ENCODE measurements at regions not wholly inside any gene's neighbourhood (a gene's known extent, or its start where the extent isn't known, plus 50 kb on each side); places are given as distances from the start of the nearest gene placed in this dataset.

DNA sequence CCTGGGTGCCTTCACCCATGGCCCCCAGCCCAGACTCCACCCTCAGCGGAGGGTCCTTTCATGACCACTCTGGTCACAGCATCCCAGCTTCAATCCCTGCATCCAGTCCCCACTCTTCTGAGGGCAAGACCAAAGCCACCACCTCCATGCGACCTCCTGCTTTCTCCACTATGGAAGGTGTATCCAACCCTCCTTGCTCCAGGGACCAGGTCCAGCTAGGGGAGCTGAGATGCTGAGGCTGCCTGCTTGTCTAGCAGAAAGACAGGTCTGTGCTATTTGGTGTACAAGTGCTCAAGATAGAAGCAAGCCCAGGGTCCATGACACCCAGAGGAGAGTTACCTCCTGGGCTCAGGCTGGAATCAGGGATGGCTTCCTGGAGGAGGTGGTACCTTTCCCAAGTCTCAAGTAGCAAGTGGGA lies 73.8 kb upstream of the RAB6C start:
- Histone ChIP-seq H3K36me3 (ENCODE audit: control insufficient read depth in 2 of 2, insufficient read depth in 2 of 2, low read length in 1 of 2) (no peaks in the 10 kb centered on the region), H3K27me3 (ENCODE audit: control insufficient read depth in 2 of 2, insufficient read depth in 1 of 2, low read length in 1 of 2) (no peaks in the 10 kb centered on the region), H3K4me1 (ENCODE audit: control insufficient read depth in 2 of 2, insufficient read depth in 2 of 2, low read length in 2 of 2) (no peaks in the 10 kb centered on the region), H3K9me3 (ENCODE audit: control insufficient read depth in 2 of 2, insufficient read depth in 1 of 2, low read length in 1 of 2) (no peaks in the 10 kb centered on the region), H3K4me3 (ENCODE audit: low read length in 2 of 2) (no peak overlapping the region), H3K27ac (ENCODE audit: low read depth in 1 of 2, low read length in 1 of 2) (no peak overlapping the region)
- WGBS: 98% methylated on average over 2 of the region's 2 CpGs
- DNase-seq (ENCODE audit: low read depth in 6 of 9, low spot score in 9 of 9): no peak

DNA sequence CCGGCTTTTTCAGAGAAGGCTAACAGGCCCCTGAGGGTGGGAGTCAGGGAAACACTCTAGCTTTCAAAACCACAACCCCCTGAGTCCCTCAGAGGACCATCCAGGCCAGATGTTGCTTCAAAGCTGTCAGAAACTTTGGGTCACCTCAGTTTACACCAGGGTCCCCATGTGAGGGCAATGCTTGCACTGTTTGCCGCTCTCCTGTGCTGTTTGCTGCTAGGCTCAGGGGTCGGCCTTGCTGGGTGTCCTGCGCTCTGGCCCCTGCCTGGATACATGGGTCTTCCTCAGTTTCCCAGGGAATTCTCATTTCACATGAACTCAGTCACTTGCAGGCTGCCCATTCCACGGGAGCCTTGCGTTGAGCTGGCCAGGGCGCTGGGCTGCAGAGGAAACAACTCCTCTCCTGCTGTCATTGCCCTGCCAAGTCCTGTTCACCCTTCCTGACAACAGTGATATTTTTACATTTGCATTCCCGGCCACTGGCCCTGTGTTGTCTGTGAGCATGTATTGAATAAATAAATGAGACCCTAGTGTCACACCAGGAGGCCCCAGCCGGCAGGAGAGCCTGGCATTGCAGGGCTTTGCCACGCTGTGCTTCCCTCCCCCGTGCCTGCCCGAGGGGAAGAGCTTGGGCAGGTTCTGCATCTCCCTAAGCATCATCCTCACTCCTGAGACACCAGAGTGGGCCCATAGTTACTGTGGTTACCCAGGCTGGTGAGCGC lies 73.2 kb upstream of the RAB6C start:
- no peak for DNase-seq (ENCODE audit: low read depth in 6 of 9, low spot score in 9 of 9)
- Histone ChIP-seq H3K36me3 (ENCODE audit: control insufficient read depth in 2 of 2, insufficient read depth in 2 of 2, low read length in 1 of 2) (no peaks in the 10 kb centered on the region), H3K4me1 (ENCODE audit: control insufficient read depth in 2 of 2, insufficient read depth in 2 of 2, low read length in 2 of 2) (no peaks in the 10 kb centered on the region), H3K27ac (ENCODE audit: low read depth in 1 of 2, low read length in 1 of 2) (no peak overlapping the region), H3K9me3 (ENCODE audit: control insufficient read depth in 2 of 2, insufficient read depth in 1 of 2, low read length in 1 of 2) (no peaks in the 10 kb centered on the region), H3K27me3 (ENCODE audit: control insufficient read depth in 2 of 2, insufficient read depth in 1 of 2, low read length in 1 of 2) (no peaks in the 10 kb centered on the region), H3K4me3 (ENCODE audit: low read length in 2 of 2) (no peak overlapping the region)
- 86% methylated on average over 13 of the region's 13 CpGs for WGBS

DNA sequence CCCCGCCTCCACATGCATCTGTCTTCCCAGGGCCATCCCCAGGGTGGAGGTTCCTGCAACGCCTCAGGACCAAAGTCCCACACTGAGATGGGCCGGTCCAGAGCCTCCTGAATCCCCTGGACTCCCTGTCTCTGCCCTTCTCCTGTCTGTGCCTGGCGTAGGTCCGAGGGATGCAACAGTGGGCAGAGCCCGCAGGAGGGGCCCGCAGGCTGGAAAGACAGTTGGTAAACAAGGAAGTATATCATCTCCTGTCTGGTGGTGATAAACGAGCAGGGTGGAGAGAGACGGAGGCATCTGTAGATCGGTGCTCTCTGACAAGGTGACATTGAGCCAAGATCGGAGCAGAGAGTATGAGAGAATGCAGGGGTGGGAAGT lies 72.6 kb upstream of the RAB6C start:
- no peak for DNase-seq (ENCODE audit: low read depth in 6 of 9, low spot score in 9 of 9)
- Histone ChIP-seq H3K4me1 (ENCODE audit: control insufficient read depth in 2 of 2, insufficient read depth in 2 of 2, low read length in 2 of 2) (no peaks in the 10 kb centered on the region), H3K27me3 (ENCODE audit: control insufficient read depth in 2 of 2, insufficient read depth in 1 of 2, low read length in 1 of 2) (no peaks in the 10 kb centered on the region), H3K27ac (ENCODE audit: low read depth in 1 of 2, low read length in 1 of 2) (no peak overlapping the region), H3K4me3 (ENCODE audit: low read length in 2 of 2) (no peak overlapping the region), H3K9me3 (ENCODE audit: control insufficient read depth in 2 of 2, insufficient read depth in 1 of 2, low read length in 1 of 2) (no peaks in the 10 kb centered on the region), H3K36me3 (ENCODE audit: control insufficient read depth in 2 of 2, insufficient read depth in 2 of 2, low read length in 1 of 2) (no peaks in the 10 kb centered on the region)
- WGBS: 72% methylated on average over 11 of the region's 11 CpGs

DNA sequence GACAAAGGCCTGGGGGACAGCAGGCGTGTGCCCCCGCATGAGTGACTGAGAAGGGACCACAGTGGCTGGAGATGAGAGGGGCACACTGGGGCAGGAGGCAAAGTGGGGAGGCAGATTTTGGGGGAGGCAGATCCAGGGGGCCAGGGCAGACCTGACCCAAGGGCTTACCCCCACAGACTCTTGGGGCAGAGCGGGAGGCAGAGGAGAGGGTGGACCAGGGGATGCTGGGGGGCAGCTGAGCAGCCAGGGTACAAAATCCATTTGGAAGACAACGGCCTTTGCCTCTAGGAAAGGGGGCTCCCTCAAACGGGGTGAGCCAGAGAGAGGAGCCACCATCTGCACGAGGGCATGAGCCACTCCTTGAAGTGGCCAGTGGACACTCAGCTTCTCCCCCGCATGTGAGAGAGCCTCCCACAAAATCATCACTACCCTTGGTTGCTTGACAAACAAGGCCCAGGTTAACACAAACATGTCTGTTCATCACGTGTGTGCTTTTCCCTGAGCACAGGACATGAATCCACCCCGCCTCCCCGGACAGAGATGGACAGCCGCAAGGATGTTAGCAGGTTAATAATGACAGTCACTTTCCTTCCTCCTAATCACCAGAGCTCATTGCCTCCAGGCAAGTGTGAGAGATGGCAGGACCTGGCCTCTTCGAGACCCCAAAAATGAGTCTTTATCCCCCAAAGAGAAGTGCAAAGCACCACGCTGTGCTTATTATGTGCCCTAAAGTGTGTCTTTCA lies 72.0 kb upstream of the RAB6C start:
- no peaks in the 10 kb centered on the region for H3K9me3 ChIP-seq (ENCODE audit: control insufficient read depth in 2 of 2, insufficient read depth in 1 of 2, low read length in 1 of 2)
- DNase-seq (ENCODE audit: low read depth in 6 of 9, low spot score in 9 of 9): no peak
- no peak overlapping the region for H3K4me3 ChIP-seq (ENCODE audit: low read length in 2 of 2)
- no peaks in the 10 kb centered on the region for H3K36me3 ChIP-seq (ENCODE audit: control insufficient read depth in 2 of 2, insufficient read depth in 2 of 2, low read length in 1 of 2)
- no peak overlapping the region for H3K27ac ChIP-seq (ENCODE audit: low read depth in 1 of 2, low read length in 1 of 2)
- 94% methylated on average over 13 of the region's 13 CpGs for whole genome bisulfite sequencing
- no peaks in the 10 kb centered on the region for H3K27me3 ChIP-seq (ENCODE audit: control insufficient read depth in 2 of 2, insufficient read depth in 1 of 2, low read length in 1 of 2)
- H3K4me1 ChIP-seq (ENCODE audit: control insufficient read depth in 2 of 2, insufficient read depth in 2 of 2, low read length in 2 of 2): no peaks in the 10 kb centered on the region

DNA sequence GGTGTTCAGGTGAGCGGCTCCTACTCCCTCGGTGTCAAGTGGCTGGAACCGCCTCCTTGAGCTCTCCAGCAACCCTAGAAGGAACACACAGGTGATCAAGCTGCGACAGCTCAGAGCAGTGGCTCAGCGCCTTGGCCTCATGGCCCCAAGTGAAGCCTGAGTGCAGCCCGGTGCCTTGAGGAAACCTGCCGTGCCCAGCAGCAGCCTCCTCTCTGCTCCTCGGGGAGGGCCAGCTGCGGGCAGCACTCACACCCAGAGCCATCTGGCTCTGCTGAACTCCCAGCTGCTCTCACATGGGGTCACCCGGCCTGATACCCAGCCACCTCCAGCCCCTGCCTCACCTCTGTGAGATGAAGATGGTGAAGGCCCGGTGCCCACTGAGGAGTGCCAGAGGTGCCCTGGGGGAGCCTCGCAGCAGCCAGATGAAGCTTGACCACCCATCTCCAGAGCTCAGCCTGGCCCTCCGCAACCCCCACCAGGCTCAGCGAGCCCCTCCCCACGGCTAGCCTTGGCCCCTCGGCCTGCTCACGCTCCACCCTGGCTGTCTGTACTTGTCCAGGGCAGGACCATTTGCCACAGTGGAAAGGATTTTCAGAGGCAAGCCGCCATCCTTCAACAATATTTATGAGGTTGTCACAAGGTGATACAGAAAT lies 70.6 kb upstream of the RAB6C start:
- no peaks in the 10 kb centered on the region for H3K4me1 ChIP-seq (ENCODE audit: control insufficient read depth in 2 of 2, insufficient read depth in 2 of 2, low read length in 2 of 2)
- WGBS: 91% methylated on average over 18 of the region's 18 CpGs
- H3K27me3 ChIP-seq (ENCODE audit: control insufficient read depth in 2 of 2, insufficient read depth in 1 of 2, low read length in 1 of 2): no peaks in the 10 kb centered on the region
- no peaks in the 10 kb centered on the region for H3K36me3 ChIP-seq (ENCODE audit: control insufficient read depth in 2 of 2, insufficient read depth in 2 of 2, low read length in 1 of 2)
- DNase-seq (ENCODE audit: low read depth in 6 of 9, low spot score in 9 of 9): no peak
- H3K27ac ChIP-seq (ENCODE audit: low read depth in 1 of 2, low read length in 1 of 2): no peak overlapping the region
- H3K4me3 ChIP-seq (ENCODE audit: low read length in 2 of 2): no peak overlapping the region
- H3K9me3 ChIP-seq (ENCODE audit: control insufficient read depth in 2 of 2, insufficient read depth in 1 of 2, low read length in 1 of 2): no peaks in the 10 kb centered on the region

GRCh38 chr2:129909651-129910418 lies 69.6 kb upstream of the RAB6C start:
- Histone ChIP-seq H3K27ac (ENCODE audit: low read depth in 1 of 2, low read length in 1 of 2) (no peak overlapping the region), H3K4me1 (ENCODE audit: control insufficient read depth in 2 of 2, insufficient read depth in 2 of 2, low read length in 2 of 2) (no peaks in the 10 kb centered on the region), H3K9me3 (ENCODE audit: control insufficient read depth in 2 of 2, insufficient read depth in 1 of 2, low read length in 1 of 2) (no peaks in the 10 kb centered on the region), H3K4me3 (ENCODE audit: low read length in 2 of 2) (no peak overlapping the region), H3K27me3 (ENCODE audit: control insufficient read depth in 2 of 2, insufficient read depth in 1 of 2, low read length in 1 of 2) (no peaks in the 10 kb centered on the region), H3K36me3 (ENCODE audit: control insufficient read depth in 2 of 2, insufficient read depth in 2 of 2, low read length in 1 of 2) (no peaks in the 10 kb centered on the region)
- 89% methylated on average over 15 of the region's 15 CpGs for WGBS
- no peak for DNase-seq (ENCODE audit: low read depth in 6 of 9, low spot score in 9 of 9)

DNA sequence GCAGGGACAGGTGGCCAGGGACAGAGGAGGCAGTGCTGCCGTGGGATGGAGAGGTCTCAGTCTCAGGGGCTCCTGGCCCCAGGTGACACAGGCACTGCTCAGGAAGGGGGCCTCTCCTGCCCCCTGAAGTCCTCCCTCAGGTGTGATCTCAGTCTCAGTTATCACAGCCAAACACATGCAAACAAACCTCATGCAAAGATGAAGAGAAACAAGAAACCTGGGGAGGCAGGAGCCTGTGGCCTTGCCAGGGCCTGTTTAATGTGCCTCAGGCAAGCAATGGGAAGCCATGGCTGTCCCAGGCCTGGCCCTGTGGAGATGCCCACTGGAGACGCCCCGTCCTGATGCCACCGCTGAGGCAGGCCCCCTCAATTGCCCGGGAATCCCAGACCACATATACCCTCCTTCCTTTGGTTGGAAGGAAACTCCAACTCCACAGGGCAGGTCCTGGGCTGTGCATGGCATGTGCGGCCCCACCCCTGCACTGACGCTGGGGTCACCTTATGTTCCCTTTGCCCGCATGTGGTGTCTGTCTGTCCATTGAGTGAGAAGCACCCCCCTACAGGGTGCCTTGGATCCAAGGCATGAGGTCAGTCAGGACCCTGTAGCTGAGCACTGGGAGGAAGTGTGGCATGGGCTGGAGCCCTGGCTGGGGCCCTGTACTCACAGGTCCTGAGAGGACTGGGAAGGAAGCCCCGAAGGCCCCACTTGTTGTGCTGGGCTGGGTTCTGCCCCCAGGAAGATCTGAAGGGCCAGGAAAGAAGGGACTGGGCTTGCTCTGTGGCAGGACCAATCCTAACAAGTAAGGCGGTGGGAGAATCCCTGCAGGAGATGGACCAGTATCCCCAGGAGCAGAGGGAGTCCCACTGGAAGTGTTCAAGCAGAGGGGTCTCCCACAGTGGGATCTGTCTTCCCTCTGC lies 68.8 kb upstream of the RAB6C start:
- H3K9me3 ChIP-seq (ENCODE audit: control insufficient read depth in 2 of 2, insufficient read depth in 1 of 2, low read length in 1 of 2): no peaks in the 10 kb centered on the region
- H3K27me3 ChIP-seq (ENCODE audit: control insufficient read depth in 2 of 2, insufficient read depth in 1 of 2, low read length in 1 of 2): no peaks in the 10 kb centered on the region
- H3K4me1 ChIP-seq (ENCODE audit: control insufficient read depth in 2 of 2, insufficient read depth in 2 of 2, low read length in 2 of 2): no peaks in the 10 kb centered on the region
- no peaks in the 10 kb centered on the region for H3K36me3 ChIP-seq (ENCODE audit: control insufficient read depth in 2 of 2, insufficient read depth in 2 of 2, low read length in 1 of 2)
- no peak overlapping the region for H3K27ac ChIP-seq (ENCODE audit: low read depth in 1 of 2, low read length in 1 of 2)
- 91% methylated on average over 10 of the region's 10 CpGs for WGBS
- H3K4me3 ChIP-seq (ENCODE audit: low read length in 2 of 2): no peak overlapping the region
- DNase-seq (ENCODE audit: low read depth in 6 of 9, low spot score in 9 of 9): no peak

DNA sequence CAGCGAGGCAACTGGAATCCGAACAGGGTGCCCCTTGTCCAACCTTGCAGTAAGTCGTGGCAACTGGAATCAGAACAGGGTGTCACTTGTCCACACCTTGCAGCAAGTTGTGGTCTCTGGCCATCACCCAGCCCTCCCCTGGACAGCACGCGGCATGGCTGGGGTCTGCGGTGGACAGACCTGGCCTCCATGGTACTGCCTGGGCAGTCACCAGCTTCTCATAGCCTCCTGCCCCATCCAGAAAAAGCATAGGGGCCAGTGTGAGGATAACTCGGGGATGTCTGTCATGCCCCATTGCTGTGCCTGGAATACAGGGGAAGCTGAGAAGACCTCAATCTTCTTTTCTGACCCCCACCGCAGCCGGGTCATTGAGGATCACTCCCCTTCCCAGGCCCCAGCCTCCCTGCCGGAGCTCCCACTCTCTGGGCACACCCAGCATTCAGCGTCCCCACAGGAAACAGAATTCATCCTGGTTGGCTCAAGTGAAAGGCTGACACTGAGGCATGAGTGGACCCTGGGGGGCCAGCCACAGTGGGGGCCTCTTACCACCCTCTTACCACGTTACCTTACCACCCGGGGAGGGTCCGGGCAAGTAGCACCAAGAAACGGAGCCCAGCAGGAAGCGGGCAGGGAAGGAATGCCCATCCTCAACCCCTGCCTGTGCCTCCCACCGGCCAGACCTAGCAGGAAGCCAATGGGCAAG lies 68.0 kb upstream of the RAB6C start:
- no peak overlapping the region for H3K27ac ChIP-seq (ENCODE audit: low read depth in 1 of 2, low read length in 1 of 2)
- H3K4me3 ChIP-seq (ENCODE audit: low read length in 2 of 2): no peak overlapping the region
- H3K27me3 ChIP-seq (ENCODE audit: control insufficient read depth in 2 of 2, insufficient read depth in 1 of 2, low read length in 1 of 2): no peaks in the 10 kb centered on the region
- WGBS: 92% methylated on average over 17 of the region's 17 CpGs
- no peaks in the 10 kb centered on the region for H3K36me3 ChIP-seq (ENCODE audit: control insufficient read depth in 2 of 2, insufficient read depth in 2 of 2, low read length in 1 of 2)
- DNase-seq (ENCODE audit: low read depth in 6 of 9, low spot score in 9 of 9): no peak
- no peaks in the 10 kb centered on the region for H3K9me3 ChIP-seq (ENCODE audit: control insufficient read depth in 2 of 2, insufficient read depth in 1 of 2, low read length in 1 of 2)
- H3K4me1 ChIP-seq (ENCODE audit: control insufficient read depth in 2 of 2, insufficient read depth in 2 of 2, low read length in 2 of 2): no peaks in the 10 kb centered on the region

All from thymus (tissue), 11 donors.